SK-N-SH (cell line): ENCODE measurements at regions not wholly inside any gene's neighbourhood (a gene's known extent, or its start where the extent isn't known, plus 50 kb on each side); places are given as distances from the start of the nearest gene placed in this dataset.

Source experiments
- CTCF ChIA-PET: fragments of 300-600, 350-600 bp; formaldehyde crosslinking; extraction: SDS; loops from one replicate; lab custom pipeline; 2021; lab: Yijun Ruan, JAX
- POLR2A ChIA-PET: fragments of 350-600 bp; sonication (Branson Sonifier 250); formaldehyde crosslinking; extraction: SDS; loops from one replicate; lab custom pipeline; 2020; ENCODE audit warnings: antibody characterized with exemption, inconsistent platforms; lab: Yijun Ruan, JAX
- DNase-seq: peaks from one replicate; pipeline ENCODE4 v3.0.0; 2012
- H2AFZ ChIP-seq: fragments of 200-600 bp; sonication (generic); 2 replicates; pipeline ENCODE4 v1.8.1; 2016; ENCODE audit warnings: antibody characterized with exemption, mild to moderate bottlenecking, low read depth
- H3F3A ChIP-seq: fragments of 200-600 bp; sonication (generic); replicated peaks from 2 replicates; pipeline ENCODE3; 2016; ENCODE audit warnings: antibody characterized with exemption, mild to moderate bottlenecking; ENCODE audit not compliant: insufficient read depth
- H3K27ac ChIP-seq, 2 experiments: fragments of 200-500 bp in 1 of 2; fragments of 200-600 bp in 1 of 2; sonication (Bioruptor generic) in 1 of 2; sonication (generic), shearing (Covaris generic) in 1 of 2; 2 replicates each; pipeline versions ENCODE4 v1.5.1 to v1.6.1; 2014 to 2016; ENCODE audit warnings: low read depth in 2 of 2, inconsistent platforms in 1 of 2, low read length in 1 of 2, mild to moderate bottlenecking in 1 of 2, mixed read lengths in 1 of 2
- H3K27me3 ChIP-seq: fragments of 200-600 bp; sonication (generic), shearing (Covaris generic); 2 replicates; pipeline ENCODE4 v1.6.1; 2016; ENCODE audit warnings: mixed run types; ENCODE audit not compliant: insufficient read depth
- H3K36me3 ChIP-seq, 2 experiments: fragments of 200-500 bp in 1 of 2; fragments of 200-600 bp in 1 of 2; sonication (Bioruptor generic) in 1 of 2; sonication (generic) in 1 of 2; replicated peaks in 1 of 2; 2 replicates each; pipeline versions ENCODE3 to v1.5.1; 2014 to 2016; ENCODE audit warnings: low read length in 1 of 2, mild to moderate bottlenecking in 1 of 2; ENCODE audit not compliant: insufficient read depth in 2 of 2, control insufficient read depth in 1 of 2
- H3K4me1 ChIP-seq, 2 experiments: fragments of 200-500 bp in 1 of 2; fragments of 200-600 bp in 1 of 2; sonication (Bioruptor generic) in 1 of 2; sonication (generic), shearing (Covaris generic) in 1 of 2; 2 replicates each; pipeline versions ENCODE4 v1.5.1 to v1.6.1; 2014 to 2016; ENCODE audit warnings: low read depth in 1 of 2, low read length in 1 of 2, mixed run types in 1 of 2; ENCODE audit not compliant: insufficient read depth in 2 of 2, control insufficient read depth in 1 of 2
- H3K4me2 ChIP-seq: fragments of 200-600 bp; sonication (generic), shearing (Covaris generic); 2 replicates; pipeline ENCODE4 v1.6.1; 2017; ENCODE audit warnings: mixed run types
- H3K4me3 ChIP-seq, 2 experiments: fragments of 200-500 bp in 1 of 2; fragments of 200-600 bp in 1 of 2; sonication (Bioruptor generic) in 1 of 2; sonication (generic), shearing (Covaris generic) in 1 of 2; 2 replicates each; pipeline versions ENCODE4 v1.5.1 to v1.8.1; 2014 to 2016; ENCODE audit warnings: low read depth in 2 of 2, inconsistent platforms in 1 of 2, low read length in 1 of 2, mild to moderate bottlenecking in 1 of 2, mixed read lengths in 1 of 2, moderate library complexity in 1 of 2
- H3K79me2 ChIP-seq: fragments of 200-600 bp; sonication (generic); 2 replicates; pipeline ENCODE4 v1.8.1; 2017; ENCODE audit warnings: mild to moderate bottlenecking; ENCODE audit not compliant: insufficient read depth
- H3K9ac ChIP-seq: fragments of 200-600 bp; sonication (generic); 2 replicates; pipeline ENCODE4 v1.6.1; 2017; ENCODE audit warnings: mixed run types
- H3K9me2 ChIP-seq: fragments of 200-600 bp; sonication (generic); 2 replicates; pipeline ENCODE4 v1.6.1; 2017; ENCODE audit warnings: mixed run types
- H3K9me3 ChIP-seq: fragments of 200-600 bp; sonication (generic); 2 replicates; pipeline ENCODE4 v1.6.1; 2017; ENCODE audit warnings: mixed run types, mild to moderate bottlenecking, moderate library complexity
- H4K20me1 ChIP-seq: fragments of 200-600 bp; sonication (generic); 2 replicates; pipeline ENCODE4 v1.6.1; 2017; ENCODE audit warnings: mild to moderate bottlenecking, mixed run types; ENCODE audit not compliant: insufficient read depth
- CHD2 ChIP-seq: fragments of 150-350 bp; IDR thresholded peaks from 2 replicates; pipeline ENCODE4 v1.6.1; 2018; ENCODE audit warnings: low read length; ENCODE audit not compliant: partially characterized antibody
- ELF1 ChIP-seq: IDR thresholded peaks from 2 replicates; pipeline ENCODE4 v1.4.0; 2012
- EP300 ChIP-seq, 2 experiments: IDR thresholded peaks; 2 replicates each; pipeline versions ENCODE4 v1.4.0 to v1.6.1; 2012; ENCODE audit warnings: borderline replicate concordance in 1 of 2, low read depth in 1 of 2, low read length in 1 of 2
- EZH2phosphoT487 ChIP-seq: fragments of 200-600 bp; sonication (generic); IDR thresholded peaks from 2 replicates; pipeline ENCODE4 v1.6.1; 2017; ENCODE audit warnings: low read depth, mixed run types, mild to moderate bottlenecking, antibody characterized with exemption, moderate library complexity, borderline replicate concordance
- FOXJ3 ChIP-seq: sonication (generic); formaldehyde crosslinking; IDR thresholded peaks from 2 replicates; pipeline ENCODE4 v1.5.1; 2020; ENCODE audit warnings: mild to moderate bottlenecking, missing genetic modification reagents
- GATA2 ChIP-seq: sonication (generic); formaldehyde crosslinking; IDR thresholded peaks from 2 replicates; pipeline ENCODE4 v1.5.0; 2020; ENCODE audit warnings: mild to moderate bottlenecking, missing genetic modification reagents
- IRF3 ChIP-seq: fragments of 150-350 bp; IDR thresholded peaks from 2 replicates; pipeline ENCODE4 v1.6.1; 2016; ENCODE audit warnings: mild to moderate bottlenecking, low read depth, low read length
- JUND ChIP-seq: IDR thresholded peaks from 2 replicates; pipeline ENCODE4 v1.4.0; 2012
- MXI1 ChIP-seq: IDR thresholded peaks from 2 replicates; pipeline ENCODE4 v1.6.1; 2012; ENCODE audit warnings: mild to moderate bottlenecking, low read depth, low read length, improper control_type of control experiment
- RAD21 ChIP-seq: IDR thresholded peaks from 2 replicates; pipeline ENCODE4 v1.6.1; 2012; ENCODE audit warnings: mild to moderate bottlenecking, low read length
- RXRA ChIP-seq: IDR thresholded peaks from 2 replicates; pipeline ENCODE4 v1.4.0; 2012; ENCODE audit warnings: low read depth, mild to moderate bottlenecking, borderline replicate concordance
- SIN3A ChIP-seq: IDR thresholded peaks from 2 replicates; pipeline ENCODE4 v1.6.1; 2012; ENCODE audit warnings: low read depth, mild to moderate bottlenecking, low read length, moderate library complexity, borderline replicate concordance
- SMC3 ChIP-seq: IDR thresholded peaks from 2 replicates; pipeline ENCODE4 v1.6.1; 2012; ENCODE audit warnings: low read depth, low read length, improper control_type of control experiment
- TCF12 ChIP-seq: IDR thresholded peaks from 2 replicates; pipeline ENCODE4 v1.4.0; 2012
- USF1 ChIP-seq: IDR thresholded peaks from 2 replicates; pipeline ENCODE4 v1.4.0; 2012; ENCODE audit warnings: low read depth, borderline replicate concordance
- USF2 ChIP-seq: fragments of 150-350 bp; IDR thresholded peaks from 2 replicates; pipeline ENCODE4 v1.6.1; 2017; ENCODE audit warnings: antibody characterized with exemption, low read length, low read depth, borderline replicate concordance
- WGBS: methylation state at CpG from one replicate; pipeline ENCODE4 v1.1.6; 2017; ENCODE audit warnings: low lambda C conversion rate; 5-methylcytosine and 5-hydroxymethylcytosine counted together

GRCh38 chr4:41471126-41472071 lies 66.6 kb upstream of the LIMCH1 start:
- Histone ChIP-seq H4K20me1 (no peaks in the 10 kb centered on the region), H3K27me3 (no peaks in the 10 kb centered on the region), H3K4me1 (no peaks in the 10 kb centered on the region; a peak in 2 of 4 replicates), H3K79me2 (no peaks in the 10 kb centered on the region), H3K4me3 (no peak overlapping the region), H3K27ac (no peak overlapping the region), H3K9me2 (no peaks in the 10 kb centered on the region), H3K4me2 (no peak overlapping the region), H2AFZ (no peak overlapping the region), H3K36me3 (no peaks in the 10 kb centered on the region), H3K9me3 (no peaks in the 10 kb centered on the region), H3K9ac (no peak overlapping the region), H3F3A (no peaks in the 10 kb centered on the region)
- no peak for TF ChIP-seq EP300 (IDR thresholded peaks at IDR 0.05; ENCODE audit: borderline replicate concordance in 1 of 2, low read depth in 1 of 2, low read length in 1 of 2)
- no peak for TF ChIP-seq FOXJ3 (CRISPR knock-in tag)
- TF ChIP-seq SIN3A: no peak
- no peak for TF ChIP-seq IRF3
- no peak for TF ChIP-seq RAD21
- no peak for TF ChIP-seq SMC3
- TF ChIP-seq RXRA: no peak
- TF ChIP-seq USF2: no peak
- TF ChIP-seq GATA2: no peak
- no peak for TF ChIP-seq USF1
- no peak for TF ChIP-seq ELF1
- TF ChIP-seq MXI1: no peak
- TF ChIP-seq TCF12: no peak
- TF ChIP-seq CHD2: no peak
- TF ChIP-seq EZH2phosphoT487: no peak
- no peak for TF ChIP-seq JUND
- WGBS: 58% methylated on average over 9 of the region's 9 CpGs
- ChIA-PET POLR2A (no interaction called here), CTCF (no interaction called here)
- no peak for DNase-seq
